ENCODE measurements at regions not wholly inside any gene's neighbourhood (a gene's known extent, or its start where the extent isn't known, plus 50 kb on each side); places are given as distances from the start of the nearest gene placed in this dataset.

- Histone ChIP-seq H3K27ac (ENCODE audit: extremely low read depth, low read depth, low read length) (no peak overlapping the region), H3K9me3 (ENCODE audit: control insufficient read depth, insufficient read depth, low read depth, low read length) (no peaks in the 10 kb centered on the region), H3K36me3 (ENCODE audit: control insufficient read depth in 2 of 2, insufficient read depth in 1 of 2, low read length in 2 of 2) (no peaks in the 10 kb centered on the region), H3K4me3 (ENCODE audit: low read depth, low read length) (no peak overlapping the region), H3K4me1 (ENCODE audit: control insufficient read depth, insufficient read depth, low read length) (no peaks in the 10 kb centered on the region)
- ChIA-PET CTCF (no interaction called here), POLR2A (no interaction called here)
- no peak for TF ChIP-seq ZNF138 (tag by site-specific recombination; IDR thresholded peaks at IDR 0.05; ENCODE audit: borderline replicate concordance)
- no peak for TF ChIP-seq ZNF426 (tag by site-specific recombination; IDR thresholded peaks at IDR 0.05)
- no peak for TF ChIP-seq ZSCAN5A (tag by site-specific recombination; IDR thresholded peaks at IDR 0.05)
- no peak for TF ChIP-seq PRDM6 (tag by site-specific recombination; IDR thresholded peaks at IDR 0.05)
- no peak for TF ChIP-seq ZFHX2 (tag by site-specific recombination; conservative IDR thresholded peaks at IDR 0.05)
- TF ChIP-seq ZBTB17 (tag by site-specific recombination; IDR thresholded peaks at IDR 0.05): no peak
- TF ChIP-seq ELK4 (IDR thresholded peaks at IDR 0.05; ENCODE audit: borderline replicate concordance, low read depth, low read length): no peak
- no peak for TF ChIP-seq ZNF280D (tag by site-specific recombination; IDR thresholded peaks at IDR 0.05)
- no peak for TF ChIP-seq KLF7 (tag by site-specific recombination; IDR thresholded peaks at IDR 0.05; ENCODE audit: borderline replicate concordance)
- no peak for TF ChIP-seq ZNF214 (tag by site-specific recombination; IDR thresholded peaks at IDR 0.05; ENCODE audit: borderline replicate concordance)
- no peak for TF ChIP-seq ZBTB10 (tag by site-specific recombination; IDR thresholded peaks at IDR 0.05)
- TF ChIP-seq SP7 (tag by site-specific recombination; IDR thresholded peaks at IDR 0.05): no peak
- no peak for TF ChIP-seq ZNF664 (tag by site-specific recombination; IDR thresholded peaks at IDR 0.05)
- no peak for TF ChIP-seq ZXDB (tag by site-specific recombination; IDR thresholded peaks at IDR 0.05)
- TF ChIP-seq ZNF274 (IDR thresholded peaks at IDR 0.05; ENCODE audit: low read length): no peak
- TF ChIP-seq ZNF274 (tag by site-specific recombination; IDR thresholded peaks at IDR 0.05; ENCODE audit: borderline replicate concordance): no peak
- no peak for TF ChIP-seq REPIN1 (tag by site-specific recombination; IDR thresholded peaks at IDR 0.05; ENCODE audit: low read depth)
- TF ChIP-seq ZNF837 (tag by site-specific recombination; IDR thresholded peaks at IDR 0.05): no peak
Measured at GRCh38 chr1:192862271-192862670, 53.4 kb downstream of the RGS2 start.

Data from HEK293 (cell line).